ENCODE measurements at regions not wholly inside any gene's neighbourhood (a gene's known extent, or its start where the extent isn't known, plus 50 kb on each side); places are given as distances from the start of the nearest gene placed in this dataset.

GRCh38 chr1:214146523-214146922, 134.4 kb upstream of the SMYD2 start:
- TF ChIP-seq POLR2AphosphoS5 (IDR thresholded peaks at IDR 0.05; ENCODE audit: low read depth, low read length) (no peak), TAF1 (IDR thresholded peaks at IDR 0.05; ENCODE audit: low read depth, low read length) (no peak), POLR2A (IDR thresholded peaks at IDR 0.05; ENCODE audit: low read depth, low read length) (no peak), SPI1 (IDR thresholded peaks at IDR 0.05; ENCODE audit: low read depth, low read length) (no peak), PAX5 (IDR thresholded peaks at IDR 0.05; ENCODE audit: insufficient read depth, low read length, severe bottlenecking) (no peak)

Data from GM12891 (cell line).